ENCODE measurements at regions not wholly inside any gene's neighbourhood (a gene's known extent, or its start where the extent isn't known, plus 50 kb on each side); places are given as distances from the start of the nearest gene placed in this dataset.

DNA sequence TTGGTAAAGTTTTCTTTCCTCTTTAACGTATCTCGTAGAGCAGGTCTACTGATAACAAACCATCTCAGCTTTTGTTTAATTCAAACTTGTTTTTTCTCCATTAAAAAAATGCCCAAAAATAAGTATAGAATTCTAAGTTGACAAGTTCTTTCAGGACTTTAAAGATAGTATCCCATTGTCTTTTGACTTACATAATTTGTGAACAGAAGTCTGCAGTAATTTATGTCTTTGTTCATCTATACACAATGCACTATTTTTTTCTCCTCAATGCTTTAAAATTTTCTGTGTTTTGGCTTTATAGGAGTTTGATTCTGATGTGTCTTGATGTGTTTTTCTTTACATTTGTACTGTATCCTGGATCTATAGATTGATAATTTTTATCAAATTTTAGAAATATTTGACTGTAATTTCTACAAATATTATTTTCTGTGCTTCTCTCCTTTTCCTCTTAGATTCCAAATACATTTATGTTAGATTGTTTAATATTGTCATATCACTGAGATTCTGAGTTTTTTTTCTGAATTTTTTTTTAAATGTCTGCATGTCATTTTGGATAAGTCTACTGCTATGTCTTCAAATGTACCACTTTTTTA lies 143.3 kb downstream of the FTCDNL1 start:
- ATAC-seq (ENCODE audit: low FRiP score) (no peak), DNase-seq (ENCODE audit: low spot score) (no peak)
- TF ChIP-seq, protein P1, sequence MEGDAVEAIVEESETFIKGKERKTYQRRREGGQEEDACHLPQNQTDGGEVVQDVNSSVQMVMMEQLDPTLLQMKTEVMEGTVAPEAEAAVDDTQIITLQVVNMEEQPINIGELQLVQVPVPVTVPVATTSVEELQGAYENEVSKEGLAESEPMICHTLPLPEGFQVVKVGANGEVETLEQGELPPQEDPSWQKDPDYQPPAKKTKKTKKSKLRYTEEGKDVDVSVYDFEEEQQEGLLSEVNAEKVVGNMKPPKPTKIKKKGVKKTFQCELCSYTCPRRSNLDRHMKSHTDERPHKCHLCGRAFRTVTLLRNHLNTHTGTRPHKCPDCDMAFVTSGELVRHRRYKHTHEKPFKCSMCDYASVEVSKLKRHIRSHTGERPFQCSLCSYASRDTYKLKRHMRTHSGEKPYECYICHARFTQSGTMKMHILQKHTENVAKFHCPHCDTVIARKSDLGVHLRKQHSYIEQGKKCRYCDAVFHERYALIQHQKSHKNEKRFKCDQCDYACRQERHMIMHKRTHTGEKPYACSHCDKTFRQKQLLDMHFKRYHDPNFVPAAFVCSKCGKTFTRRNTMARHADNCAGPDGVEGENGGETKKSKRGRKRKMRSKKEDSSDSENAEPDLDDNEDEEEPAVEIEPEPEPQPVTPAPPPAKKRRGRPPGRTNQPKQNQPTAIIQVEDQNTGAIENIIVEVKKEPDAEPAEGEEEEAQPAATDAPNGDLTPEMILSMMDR (IDR thresholded peaks at IDR 0.05), result no peak

DNA sequence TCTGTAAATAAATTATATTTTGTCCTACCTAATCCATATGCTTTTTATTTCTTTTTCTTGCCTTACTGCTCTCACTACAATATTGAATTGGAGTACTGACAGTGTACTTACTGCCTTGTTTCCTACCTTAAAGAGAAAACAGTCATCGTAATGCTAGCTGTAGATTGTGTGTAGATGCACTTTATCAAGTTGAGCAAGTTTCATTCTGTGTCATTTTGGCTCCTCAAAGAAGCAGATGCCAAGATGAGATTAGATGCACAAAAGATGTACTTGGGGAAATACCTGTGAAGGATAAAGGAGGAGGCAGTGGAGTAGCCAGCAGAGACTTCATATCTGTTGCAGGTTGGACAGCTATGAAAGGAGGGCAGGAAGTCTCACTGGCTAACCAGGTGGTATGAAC lies 145.5 kb downstream of the FTCDNL1 start:
- no peak for DNase-seq (ENCODE audit: low spot score)

GRCh38 chr2:199704358-199705238 lies 146.4 kb downstream of the FTCDNL1 start:
- no peak for ATAC-seq (ENCODE audit: low FRiP score)
- DNase-seq (ENCODE audit: low spot score), result no peak
- TF ChIP-seq, protein P1 (IDR thresholded peaks at IDR 0.05), result no peak

More for the DNA sequence above, 145.5 kb downstream of the FTCDNL1 start:
- TF ChIP-seq, protein P1 (IDR thresholded peaks at IDR 0.05), result no peak
- no peak for ATAC-seq (ENCODE audit: low FRiP score)

- ATAC-seq (ENCODE audit: low FRiP score) (no peak), DNase-seq (ENCODE audit: low spot score) (no peak)
- TF ChIP-seq, protein P1 (IDR thresholded peaks at IDR 0.05), result no peak
Observed at GRCh38 chr2:199703199-199703598, 147.8 kb downstream of the FTCDNL1 start.

GRCh38 chr2:199697469-199697868 lies 153.5 kb downstream of the FTCDNL1 start:
- TF ChIP-seq, protein P1 (IDR thresholded peaks at IDR 0.05), result no peak
- ATAC-seq (ENCODE audit: low FRiP score) (no peak), DNase-seq (ENCODE audit: low spot score) (no peak)

GRCh38 chr2:199696048-199696447 lies 154.9 kb downstream of the FTCDNL1 start:
- DNase-seq (ENCODE audit: low spot score), result no peak
- TF ChIP-seq, protein P1 (IDR thresholded peaks at IDR 0.05), result no peak
- no peak for ATAC-seq (ENCODE audit: low FRiP score)
